ENCODE measurements at regions not wholly inside any gene's neighbourhood (a gene's known extent, or its start where the extent isn't known, plus 50 kb on each side); places are given as distances from the start of the nearest gene placed in this dataset.

DNA sequence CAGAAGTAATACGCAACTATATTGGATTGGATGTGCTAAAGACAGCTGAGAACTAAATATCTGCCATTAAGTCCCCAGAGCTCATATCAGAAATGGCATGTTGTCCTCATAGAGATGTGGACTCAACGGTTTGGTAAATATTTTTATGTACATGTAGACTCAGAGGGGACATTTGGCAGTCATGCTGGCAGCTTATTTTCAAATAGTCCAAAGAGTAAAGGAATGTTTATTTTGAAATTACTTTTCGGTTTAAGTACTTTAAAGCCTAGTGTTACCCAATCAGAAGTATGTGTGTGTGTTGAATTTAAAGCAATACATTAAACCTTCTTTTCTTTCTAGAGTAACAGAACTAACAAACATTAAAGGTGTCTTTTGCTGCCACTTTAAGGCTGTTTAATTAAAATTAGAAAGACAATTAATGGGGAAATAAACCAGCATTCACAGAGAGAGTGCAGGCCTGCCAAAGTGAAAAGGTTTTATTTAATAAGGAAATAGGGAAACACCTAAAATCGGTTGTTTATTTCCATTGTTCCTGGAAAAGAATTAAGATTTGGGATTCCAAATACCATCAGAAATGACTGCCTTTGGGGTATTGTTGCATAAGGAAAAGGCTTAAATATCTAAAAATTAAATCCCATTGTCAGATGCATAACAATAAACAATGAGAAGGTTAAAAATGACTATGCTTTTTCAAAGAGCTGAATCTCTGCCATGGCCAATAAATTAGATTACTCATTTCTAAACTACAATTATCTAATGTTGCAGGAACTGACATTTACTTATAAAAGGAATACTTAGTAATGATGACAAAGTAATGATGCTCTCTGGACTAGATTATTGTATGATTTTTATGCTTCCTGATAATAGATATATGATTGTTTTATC is 113.4 kb upstream of the AHR start:
- TF ChIP-seq EGR1 (IDR thresholded peaks at IDR 0.05; ENCODE audit: borderline replicate concordance, low read depth, low read length) (no peak), KDM1A (IDR thresholded peaks at IDR 0.05; ENCODE audit: borderline replicate concordance, low read length) (no peak), SIX5 (IDR thresholded peaks at IDR 0.05; ENCODE audit: low read depth, low read length) (no peak)
- TF ChIP-seq, protein P1, sequence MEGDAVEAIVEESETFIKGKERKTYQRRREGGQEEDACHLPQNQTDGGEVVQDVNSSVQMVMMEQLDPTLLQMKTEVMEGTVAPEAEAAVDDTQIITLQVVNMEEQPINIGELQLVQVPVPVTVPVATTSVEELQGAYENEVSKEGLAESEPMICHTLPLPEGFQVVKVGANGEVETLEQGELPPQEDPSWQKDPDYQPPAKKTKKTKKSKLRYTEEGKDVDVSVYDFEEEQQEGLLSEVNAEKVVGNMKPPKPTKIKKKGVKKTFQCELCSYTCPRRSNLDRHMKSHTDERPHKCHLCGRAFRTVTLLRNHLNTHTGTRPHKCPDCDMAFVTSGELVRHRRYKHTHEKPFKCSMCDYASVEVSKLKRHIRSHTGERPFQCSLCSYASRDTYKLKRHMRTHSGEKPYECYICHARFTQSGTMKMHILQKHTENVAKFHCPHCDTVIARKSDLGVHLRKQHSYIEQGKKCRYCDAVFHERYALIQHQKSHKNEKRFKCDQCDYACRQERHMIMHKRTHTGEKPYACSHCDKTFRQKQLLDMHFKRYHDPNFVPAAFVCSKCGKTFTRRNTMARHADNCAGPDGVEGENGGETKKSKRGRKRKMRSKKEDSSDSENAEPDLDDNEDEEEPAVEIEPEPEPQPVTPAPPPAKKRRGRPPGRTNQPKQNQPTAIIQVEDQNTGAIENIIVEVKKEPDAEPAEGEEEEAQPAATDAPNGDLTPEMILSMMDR (IDR thresholded peaks at IDR 0.05; ENCODE audit: control extremely low read depth in 1 of 3, insufficient read depth in 1 of 3, low read depth in 1 of 3, low read length in 3 of 3): no peak
